Caki2 (cell line): ENCODE measurements at regions not wholly inside any gene's neighbourhood (a gene's known extent, or its start where the extent isn't known, plus 50 kb on each side); places are given as distances from the start of the nearest gene placed in this dataset.
"Not testable (repeated sequence)": the region's sequence is repeated elsewhere in the genome, so short reads cannot be mapped to it uniquely, and the experiment has no call there.

Experiments
- DNase-seq: peaks from one replicate; pipeline ENCODE4 v3.0.0-alpha.2; 2015; ENCODE audit warnings: low read depth
- in situ Hi-C: cut with HindIII; loops from 2 replicates; pipeline ENCODE4 v1.10.0; 2016; ENCODE audit warnings: low sequenced_read_pairs, low pct_unique_long_range_greater_than_20kb, mixed read lengths

DNA sequence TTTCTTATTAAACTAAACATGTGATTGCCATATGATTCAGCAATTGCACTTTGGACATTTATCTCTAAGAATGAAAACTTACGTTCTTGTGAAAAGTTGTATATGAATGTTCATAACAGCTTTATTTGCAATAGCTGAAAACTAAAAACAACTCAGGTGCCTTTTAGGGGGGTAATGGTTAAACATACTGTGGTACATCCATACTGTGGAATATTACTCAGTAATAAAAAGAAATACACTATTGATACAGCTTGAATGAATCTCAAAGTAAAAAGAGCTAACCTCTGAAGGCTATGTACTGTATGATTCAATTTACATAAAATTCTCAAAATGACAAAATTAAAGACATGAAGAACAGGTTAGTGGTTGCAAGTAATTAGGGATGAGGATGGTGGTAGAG is 339.5 kb upstream of the PAPPA start:
- DNase-seq: no peak
- in situ Hi-C loops: no loop called here

- in situ Hi-C loops: no loop called here
Observed at GRCh38 chr9:115815786-115816185, 337.8 kb upstream of the PAPPA start.

DNA sequence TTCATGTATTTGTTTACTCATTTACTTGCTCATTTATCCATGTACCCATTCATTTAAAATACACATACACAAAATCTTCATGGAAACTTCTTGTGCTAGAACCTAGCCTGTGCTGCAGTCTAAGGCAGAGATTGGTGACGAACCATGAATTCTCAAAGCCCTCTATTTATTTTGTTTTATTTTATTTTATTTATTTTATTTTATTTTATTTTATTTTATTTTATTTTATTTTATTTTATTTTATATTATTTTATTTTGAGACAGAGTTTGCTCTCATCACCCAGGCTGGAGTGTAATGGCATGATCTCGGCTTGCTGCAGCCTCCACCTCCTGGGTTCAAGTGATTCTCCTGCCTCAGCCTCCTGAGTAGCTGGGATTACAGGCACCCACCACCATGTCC is 334.9 kb upstream of the PAPPA start:
- in situ Hi-C loops: not testable (repeated sequence)

More at GRCh38 chr9:115815786-115816185, 337.8 kb upstream of the PAPPA start:
- no peak for DNase-seq

GRCh38 chr9:115832031-115832430 is 321.6 kb upstream of the PAPPA start:
- DNase-seq: no peak
- in situ Hi-C loops: no loop called here

More for the DNA sequence above, 334.9 kb upstream of the PAPPA start:
- not testable (repeated sequence) for DNase-seq

GRCh38 chr9:115837618-115838017 is 316.0 kb upstream of the PAPPA start:
- in situ Hi-C loops: no loop called here
- no peak for DNase-seq

GRCh38 chr9:115838417-115838816 is 315.2 kb upstream of the PAPPA start:
- in situ Hi-C loops: no loop called here
- no peak for DNase-seq

GRCh38 chr9:115844433-115844832 is 309.2 kb upstream of the PAPPA start:
- in situ Hi-C loops, DNase-seq: not testable (repeated sequence)

- in situ Hi-C loops: no loop called here
- DNase-seq: no peak
Observed at GRCh38 chr9:115845648-115846312, 307.8 kb upstream of the PAPPA start.

DNA sequence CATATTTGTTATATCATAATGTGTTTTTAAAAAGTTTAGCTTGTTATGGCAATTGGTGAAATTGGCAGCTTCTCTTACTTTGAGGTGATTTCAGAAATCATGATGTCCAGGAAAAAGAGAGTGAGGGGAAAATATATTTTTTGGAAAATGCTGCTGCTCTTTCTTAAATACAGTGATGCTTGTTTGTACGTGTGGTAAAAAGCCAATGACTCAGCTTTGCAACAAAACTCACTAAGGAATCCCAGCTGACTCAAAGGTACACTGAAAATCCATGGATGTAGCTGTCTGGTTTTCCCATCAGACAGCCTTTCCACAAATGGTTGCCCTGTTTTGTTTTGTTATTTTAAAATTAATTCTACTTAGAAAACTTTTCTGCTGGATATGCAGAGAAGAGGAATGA is 306.4 kb upstream of the PAPPA start:
- no peak for DNase-seq
- in situ Hi-C loops: no loop called here

DNA sequence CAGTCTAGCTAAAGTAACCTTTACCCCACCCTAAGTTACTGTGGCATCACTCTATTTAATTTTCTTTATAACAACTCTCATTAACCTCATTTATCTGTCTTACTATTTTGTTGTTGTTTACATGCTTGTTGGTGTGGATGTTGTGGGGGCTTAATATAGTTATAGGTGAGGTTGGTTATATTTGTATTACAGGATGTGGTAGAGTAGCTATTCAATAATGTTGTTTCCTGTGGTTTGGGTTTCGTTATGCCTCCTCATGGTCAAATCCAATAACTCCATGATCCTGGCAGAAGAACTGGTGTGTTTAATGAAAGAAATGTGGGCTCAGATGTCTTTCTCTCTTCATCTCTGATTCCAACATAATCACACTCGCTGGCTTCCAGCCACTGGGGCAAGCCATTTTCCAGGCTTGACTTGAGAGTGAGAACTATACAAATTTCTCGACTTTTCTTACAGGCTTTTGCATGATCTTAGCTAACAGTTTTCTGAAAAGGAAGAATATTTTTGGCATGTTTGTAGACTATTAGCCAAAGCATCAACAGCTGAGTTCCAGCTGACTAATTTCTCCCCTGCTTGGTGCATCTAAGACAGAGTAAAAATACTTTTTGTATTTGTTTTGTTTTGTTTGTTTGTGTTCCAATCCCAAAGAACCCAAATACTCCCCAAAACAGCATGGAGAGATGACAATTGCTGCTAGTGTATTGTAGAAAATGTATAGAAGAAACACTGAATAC is 303.7 kb upstream of the PAPPA start:
- in situ Hi-C loops: no loop called here
- DNase-seq: no peak

- no peak for DNase-seq
- in situ Hi-C loops: no loop called here
Observed at GRCh38 chr9:115850548-115851304, 302.9 kb upstream of the PAPPA start.

- in situ Hi-C loops: no loop called here
- no peak for DNase-seq
Observed at GRCh38 chr9:115855458-115856133, 298.0 kb upstream of the PAPPA start.

DNA sequence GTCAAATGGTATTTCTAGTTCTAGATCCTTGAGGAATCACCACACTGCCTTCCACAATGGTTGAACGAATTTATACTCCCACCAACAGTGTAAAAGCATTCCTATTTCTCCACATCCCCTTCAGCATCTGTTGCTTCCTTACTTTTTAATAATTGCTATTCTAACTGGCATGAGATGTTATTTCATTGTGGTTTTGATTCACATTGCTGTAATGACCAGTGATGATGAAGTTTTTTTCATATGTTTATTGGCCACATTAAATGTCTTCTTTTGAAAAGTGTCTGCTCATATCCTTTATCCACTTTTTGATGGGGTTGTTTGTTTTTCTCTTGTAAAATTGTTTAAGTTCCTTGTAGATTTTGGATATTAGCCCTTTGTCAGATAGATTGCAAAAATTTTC is 295.2 kb upstream of the PAPPA start:
- in situ Hi-C loops: not testable (repeated sequence)

DNA sequence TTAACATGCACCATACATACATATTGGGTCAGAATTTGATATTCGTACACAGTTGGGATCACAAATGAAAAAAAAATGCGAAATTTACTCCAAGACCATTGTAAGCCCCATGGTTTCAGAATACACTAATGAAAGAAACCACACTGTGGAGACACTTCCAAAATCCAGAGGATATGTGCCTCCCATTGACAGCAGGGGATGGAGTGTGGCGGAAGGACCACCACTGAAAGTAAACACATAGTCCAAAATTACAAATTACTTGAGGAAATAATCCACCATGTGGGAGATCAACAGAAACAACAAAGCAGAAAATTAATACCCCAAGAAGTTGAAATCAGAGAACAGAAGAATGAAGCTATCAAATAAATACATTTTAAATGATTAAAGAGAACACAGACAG is 291.6 kb upstream of the PAPPA start:
- in situ Hi-C loops: no loop called here
- DNase-seq: no peak

More for the DNA sequence above, 295.2 kb upstream of the PAPPA start:
- not testable (repeated sequence) for DNase-seq

DNA sequence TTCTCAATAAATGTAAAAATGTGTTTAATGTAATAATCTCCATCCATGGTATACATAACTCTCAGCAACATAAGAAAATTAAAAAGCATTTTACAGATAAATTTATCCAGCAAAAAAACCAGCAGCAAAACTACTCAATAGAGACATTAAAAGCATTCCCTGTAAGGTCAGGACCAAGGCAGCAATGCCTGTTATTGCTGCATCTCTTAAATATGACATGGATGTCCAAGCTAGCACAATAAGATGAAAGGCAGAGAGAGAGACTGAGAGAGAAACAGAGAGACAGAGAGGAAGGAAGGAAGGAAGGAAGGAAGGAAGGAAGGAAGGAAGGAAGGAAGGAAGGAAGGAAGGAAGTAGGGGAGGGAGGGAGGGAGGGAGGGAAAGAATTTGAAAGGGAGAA is 289.0 kb upstream of the PAPPA start:
- in situ Hi-C loops: no loop called here
- DNase-seq: no peak

- in situ Hi-C loops: no loop called here
Observed at GRCh38 chr9:115867326-115867725, 286.3 kb upstream of the PAPPA start.

DNA sequence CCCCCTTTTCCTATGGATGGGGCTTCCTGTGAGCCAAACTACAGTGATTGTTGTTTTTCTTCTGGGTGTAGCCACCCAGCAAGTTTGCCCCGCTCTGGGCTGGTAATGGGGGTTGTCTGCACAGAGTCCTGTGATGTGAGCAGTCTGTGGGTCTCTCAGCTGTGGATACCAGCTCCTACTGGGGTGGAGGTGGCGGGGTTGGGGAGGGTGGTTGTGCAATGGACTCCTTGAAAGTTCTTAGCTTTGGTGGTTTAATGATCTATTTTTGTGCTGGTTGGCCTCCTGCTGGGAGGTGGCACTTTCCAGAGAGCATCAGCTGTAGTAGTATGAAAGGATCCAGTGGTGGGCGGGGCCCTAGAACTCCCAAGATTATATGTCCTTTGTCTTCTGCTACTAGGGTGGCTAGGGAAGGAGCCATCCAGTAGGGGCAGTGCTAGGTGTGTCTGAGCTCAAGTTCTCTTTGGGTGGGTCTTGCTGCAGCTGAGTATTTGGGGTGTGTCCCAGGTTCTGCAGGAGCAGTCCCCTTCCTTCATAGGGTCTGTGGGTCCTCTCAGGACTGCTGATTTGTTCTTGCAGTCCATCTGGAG is 275.6 kb upstream of the PAPPA start:
- in situ Hi-C loops: no loop called here

More at GRCh38 chr9:115867326-115867725, 286.3 kb upstream of the PAPPA start:
- DNase-seq: no peak

GRCh38 chr9:115879451-115879850 is 274.1 kb upstream of the PAPPA start:
- no peak for DNase-seq
- in situ Hi-C loops: no loop called here

More for the DNA sequence above, 275.6 kb upstream of the PAPPA start:
- no peak for DNase-seq
